SK-N-SH (cell line): ENCODE measurements at regions not wholly inside any gene's neighbourhood (a gene's known extent, or its start where the extent isn't known, plus 50 kb on each side); places are given as distances from the start of the nearest gene placed in this dataset.
"Not testable (repeated sequence)": the region's sequence is repeated elsewhere in the genome, so short reads cannot be mapped to it uniquely, and the experiment has no call there.

ENCODE experiments used
- TAF1 ChIP-seq: IDR thresholded peaks from 2 replicates; pipeline ENCODE4 v1.6.1; 2012; ENCODE audit warnings: low read depth, mild to moderate bottlenecking, low read length, moderate library complexity, borderline replicate concordance
- TF ChIP-seq, protein P1 (sequence below): fragments of 200-600 bp; sonication (generic); IDR thresholded peaks from 2 replicates; pipeline ENCODE4 v1.6.1; 2017; ENCODE audit warnings: antibody characterized with exemption, mild to moderate bottlenecking, moderate library complexity

DNA sequence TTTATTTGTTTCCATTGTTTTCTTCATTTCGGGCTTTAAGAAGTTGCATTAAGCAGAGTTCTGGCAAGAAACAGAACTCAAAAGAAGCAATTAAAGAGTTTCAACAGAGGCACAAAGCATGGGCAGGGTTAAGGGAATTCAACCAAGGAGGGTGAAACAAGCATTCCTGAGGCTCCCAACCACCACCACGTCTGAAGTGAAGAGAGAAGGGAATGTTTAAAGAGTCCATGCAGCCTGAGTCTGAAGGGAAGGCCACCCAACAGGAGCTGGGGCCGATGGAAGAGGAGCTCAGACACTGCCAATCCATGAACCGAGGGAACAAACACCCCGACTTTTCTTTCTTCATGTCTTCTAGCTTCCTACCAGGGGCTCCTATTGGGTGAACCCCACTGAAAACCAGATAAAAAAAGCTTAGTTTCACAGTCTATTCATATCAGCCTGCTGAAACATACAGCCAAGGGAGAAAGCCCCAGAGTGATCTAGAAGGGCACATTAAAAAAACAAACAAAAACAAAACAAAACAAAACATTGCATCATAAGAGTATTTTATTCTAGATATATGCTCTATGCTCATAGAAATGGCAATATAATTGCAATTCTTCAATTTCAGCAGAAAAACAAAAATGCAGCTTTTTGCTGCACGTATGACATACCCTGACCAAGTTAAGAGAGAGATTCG lies 592.1 kb downstream of the TTLL7 start:
- TF ChIP-seq, protein P1, sequence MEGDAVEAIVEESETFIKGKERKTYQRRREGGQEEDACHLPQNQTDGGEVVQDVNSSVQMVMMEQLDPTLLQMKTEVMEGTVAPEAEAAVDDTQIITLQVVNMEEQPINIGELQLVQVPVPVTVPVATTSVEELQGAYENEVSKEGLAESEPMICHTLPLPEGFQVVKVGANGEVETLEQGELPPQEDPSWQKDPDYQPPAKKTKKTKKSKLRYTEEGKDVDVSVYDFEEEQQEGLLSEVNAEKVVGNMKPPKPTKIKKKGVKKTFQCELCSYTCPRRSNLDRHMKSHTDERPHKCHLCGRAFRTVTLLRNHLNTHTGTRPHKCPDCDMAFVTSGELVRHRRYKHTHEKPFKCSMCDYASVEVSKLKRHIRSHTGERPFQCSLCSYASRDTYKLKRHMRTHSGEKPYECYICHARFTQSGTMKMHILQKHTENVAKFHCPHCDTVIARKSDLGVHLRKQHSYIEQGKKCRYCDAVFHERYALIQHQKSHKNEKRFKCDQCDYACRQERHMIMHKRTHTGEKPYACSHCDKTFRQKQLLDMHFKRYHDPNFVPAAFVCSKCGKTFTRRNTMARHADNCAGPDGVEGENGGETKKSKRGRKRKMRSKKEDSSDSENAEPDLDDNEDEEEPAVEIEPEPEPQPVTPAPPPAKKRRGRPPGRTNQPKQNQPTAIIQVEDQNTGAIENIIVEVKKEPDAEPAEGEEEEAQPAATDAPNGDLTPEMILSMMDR = not testable (repeated sequence)
- not testable (repeated sequence) for TF ChIP-seq TAF1
